ENCODE measurements at regions not wholly inside any gene's neighbourhood (a gene's known extent, or its start where the extent isn't known, plus 50 kb on each side); places are given as distances from the start of the nearest gene placed in this dataset.

DNA sequence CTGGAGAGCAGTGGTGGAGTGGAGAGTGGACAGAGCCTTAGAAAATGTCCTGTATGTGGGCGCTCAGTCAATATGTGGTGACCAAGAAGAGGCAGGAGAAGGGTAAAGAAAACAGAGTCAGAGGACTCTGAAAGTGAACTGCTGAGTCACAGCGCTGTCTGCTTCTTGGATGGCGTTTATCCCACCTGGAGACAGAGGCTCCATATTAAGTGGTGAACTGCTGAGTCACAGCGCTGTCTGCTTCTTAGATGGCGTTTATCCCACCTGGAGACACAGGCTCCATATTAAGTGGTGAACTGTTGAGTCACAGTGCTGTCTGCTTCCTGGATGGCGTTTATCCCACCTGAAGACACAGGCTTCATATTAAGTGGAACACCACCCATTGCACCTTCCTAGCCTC, 119.3 kb upstream of the RALGAPA2 start:
- no peak for DNase-seq (ENCODE audit: low read depth in 2 of 2, low spot score in 1 of 2)

DNA sequence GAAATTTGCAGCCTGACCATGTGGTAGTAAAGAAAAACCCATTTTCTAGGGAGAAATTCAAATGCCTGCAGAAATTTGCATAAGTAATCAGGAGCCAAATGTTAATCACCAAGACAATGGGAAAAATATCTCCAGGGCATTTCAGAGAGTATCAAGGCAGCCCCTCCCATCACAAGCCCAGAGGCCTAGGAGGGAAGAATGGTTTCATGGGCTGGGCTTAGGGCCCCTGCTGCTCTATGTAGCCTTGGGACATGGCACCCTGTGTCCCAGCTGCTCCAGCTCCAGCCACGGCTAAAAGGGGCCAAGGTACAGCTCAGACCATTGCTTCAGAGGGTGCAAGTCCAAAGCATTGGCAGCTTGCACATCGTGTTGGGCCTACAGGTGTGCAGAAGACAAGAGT, 117.2 kb upstream of the RALGAPA2 start:
- no peak for DNase-seq (ENCODE audit: low read depth in 2 of 2, low spot score in 1 of 2)

DNA sequence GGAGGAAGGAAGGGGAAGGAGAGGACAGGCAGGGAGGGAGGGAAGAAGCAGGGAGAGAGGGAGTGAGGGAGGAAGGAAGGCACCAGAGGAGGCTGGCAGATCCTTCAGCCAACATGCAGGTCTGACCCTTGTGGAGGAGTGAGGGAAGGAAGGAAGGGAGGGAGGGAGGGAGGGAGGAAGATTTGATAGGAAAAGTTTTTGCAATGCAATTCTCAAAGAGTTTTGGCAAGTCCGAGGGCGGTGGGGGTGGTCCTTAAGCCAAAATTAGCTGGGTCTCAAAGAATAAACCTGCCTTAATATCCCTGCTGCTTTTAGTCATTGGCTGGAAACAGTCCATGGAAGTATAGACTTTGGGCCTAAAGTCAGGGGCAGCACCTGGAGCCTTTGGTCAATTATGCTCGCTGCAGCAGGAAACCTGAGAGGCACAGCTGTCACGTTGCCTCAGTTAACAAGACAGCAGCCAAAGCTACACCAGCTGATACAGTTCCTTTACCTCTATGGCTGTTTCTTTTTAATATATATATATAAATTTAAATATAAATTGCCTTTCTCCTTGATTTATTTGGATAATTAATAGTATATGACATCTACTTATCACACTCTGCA, 115.7 kb upstream of the RALGAPA2 start:
- no peak for DNase-seq (ENCODE audit: low read depth in 2 of 2, low spot score in 1 of 2)

DNA sequence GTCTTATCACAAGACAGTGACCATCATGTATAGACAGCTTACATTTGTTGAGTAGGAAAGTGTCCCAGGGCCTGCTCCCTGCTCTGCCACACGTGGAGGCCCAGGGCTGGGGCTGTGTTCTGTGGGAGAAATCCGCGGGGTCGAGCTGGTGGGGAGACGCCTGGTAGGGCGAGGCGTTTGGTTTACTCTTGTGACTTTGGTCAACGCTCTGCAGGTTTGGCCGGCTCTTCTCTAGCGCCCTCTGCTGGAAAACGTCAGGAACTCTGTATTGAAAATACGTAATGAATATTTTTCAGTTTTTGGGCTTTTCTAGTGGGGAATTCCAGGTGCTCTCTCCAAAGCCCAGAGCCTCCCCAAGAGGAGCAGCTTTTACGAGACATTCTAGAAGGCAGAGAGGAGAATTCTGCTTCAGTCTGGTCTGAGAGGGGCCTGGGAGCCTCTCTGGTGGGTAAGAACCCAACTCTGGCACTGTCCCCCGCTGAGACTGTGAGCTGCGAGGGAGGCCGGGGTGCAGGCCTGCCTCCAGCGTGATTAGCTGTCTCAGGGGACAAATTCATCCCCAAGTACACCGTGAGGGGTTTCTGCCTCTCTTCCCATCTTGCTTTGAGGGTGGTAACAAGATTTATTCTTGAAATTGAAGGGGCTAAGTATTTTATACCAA, 112.6 kb upstream of the RALGAPA2 start:
- DNase-seq (ENCODE audit: low read depth in 2 of 2, low spot score in 1 of 2): peak in 1 of 2 donors; percentile 1

- no peak for DNase-seq (ENCODE audit: low read depth in 2 of 2, low spot score in 1 of 2)
Observed at GRCh38 chr20:20823476-20823881, 111.0 kb upstream of the RALGAPA2 start.

GRCh38 chr20:20821484-20822260, 109.2 kb upstream of the RALGAPA2 start:
- no peak for DNase-seq (ENCODE audit: low read depth in 2 of 2, low spot score in 1 of 2)

DNA sequence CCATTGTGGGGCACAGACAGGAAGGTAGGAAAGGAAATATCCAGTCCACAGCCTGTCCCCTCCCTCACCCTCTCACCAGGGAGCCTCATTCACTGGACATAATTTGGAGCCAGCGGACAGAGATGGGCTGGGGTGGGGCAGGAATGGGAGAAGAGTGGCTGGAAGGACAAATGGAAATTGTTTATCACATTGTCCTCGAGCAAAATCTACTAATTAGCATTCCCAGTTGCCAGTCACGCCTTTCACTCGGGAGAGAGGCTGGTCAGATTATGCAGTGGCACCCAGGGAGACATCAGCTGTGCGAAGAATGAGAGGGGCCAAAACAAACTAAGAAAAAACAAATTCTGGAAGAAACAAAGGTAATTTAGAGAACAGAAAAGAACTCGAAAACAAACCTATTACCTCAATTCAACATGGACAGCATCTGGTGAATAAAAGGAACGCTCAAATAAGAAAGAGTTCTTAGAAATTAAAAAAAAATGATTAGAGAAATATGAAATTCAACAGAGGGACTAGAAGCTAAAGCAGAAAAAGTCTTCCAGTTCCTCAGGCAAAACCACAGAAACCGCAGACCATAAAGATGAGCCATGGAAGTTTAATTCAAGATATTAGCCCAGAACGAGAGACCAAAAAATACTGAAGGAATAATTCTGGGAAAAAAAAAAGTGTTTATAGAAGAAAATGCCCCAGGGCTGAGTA, 108.5 kb upstream of the RALGAPA2 start:
- DNase-seq (ENCODE audit: low read depth in 2 of 2, low spot score in 1 of 2): no peak

GRCh38 chr20:20820104-20820503, 107.7 kb upstream of the RALGAPA2 start:
- no peak for DNase-seq (ENCODE audit: low read depth in 2 of 2, low spot score in 1 of 2)

- no peak for DNase-seq (ENCODE audit: low read depth in 2 of 2, low spot score in 1 of 2)
Observed at GRCh38 chr20:20816969-20817755, 104.7 kb upstream of the RALGAPA2 start.

DNA sequence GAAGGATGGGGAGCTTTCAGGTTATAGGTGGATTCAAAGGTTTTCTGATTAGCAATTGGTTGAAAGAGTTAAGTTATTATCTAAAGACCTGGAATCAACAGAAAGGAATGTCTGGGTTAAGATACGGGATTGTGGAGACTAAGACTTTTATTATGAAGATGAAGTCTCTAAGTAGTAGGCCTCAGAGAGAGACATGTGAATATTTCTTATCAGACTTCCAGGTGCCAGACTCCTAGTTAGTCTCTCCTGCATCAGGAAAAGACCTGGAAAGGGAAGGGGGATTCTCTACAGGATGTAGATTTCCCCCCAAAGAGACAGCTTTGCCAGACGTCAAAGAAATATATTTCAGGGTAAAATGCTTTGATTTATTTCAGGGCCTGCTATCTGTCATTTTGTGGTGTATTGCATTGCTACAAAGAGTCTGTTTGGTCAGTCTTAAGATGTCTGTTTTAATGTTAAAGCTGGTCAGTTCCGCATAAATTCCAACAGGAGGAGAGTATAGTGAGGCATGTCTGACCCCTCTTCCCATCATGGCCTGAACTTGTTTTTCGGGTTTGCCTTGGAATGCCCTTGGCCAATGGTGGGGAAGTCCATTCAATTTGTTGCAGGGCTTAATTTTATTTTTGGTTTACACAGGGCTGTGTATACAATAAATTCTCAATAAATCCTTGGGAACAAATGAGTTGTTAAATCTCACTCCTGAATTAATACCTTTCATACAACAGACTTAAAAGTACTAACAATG, 103.4 kb upstream of the RALGAPA2 start:
- no peak for DNase-seq (ENCODE audit: low read depth in 2 of 2, low spot score in 1 of 2)

DNA sequence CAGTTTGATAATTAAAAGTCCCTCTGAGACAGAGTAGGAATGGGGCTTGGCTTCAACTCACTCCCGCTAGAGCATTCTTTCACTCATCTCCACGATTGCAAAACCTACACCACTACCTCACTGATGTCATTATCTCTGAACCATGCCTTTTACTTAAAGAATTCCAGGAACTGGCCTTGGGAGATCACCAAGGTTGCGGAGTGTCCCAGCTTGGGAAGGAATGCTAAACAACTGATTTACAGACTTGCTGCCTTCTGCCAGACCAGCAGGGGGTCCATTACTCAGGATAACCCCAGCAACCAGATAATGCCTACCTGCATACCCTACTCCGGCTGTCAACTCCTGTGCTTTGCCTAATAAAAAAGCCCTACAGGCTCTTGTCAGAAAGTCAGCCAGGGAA, 102.2 kb upstream of the RALGAPA2 start:
- DNase-seq (ENCODE audit: low read depth in 2 of 2, low spot score in 1 of 2): no peak

- DNase-seq (ENCODE audit: low read depth in 2 of 2, low spot score in 1 of 2): no peak
Observed at GRCh38 chr20:20812136-20812535, 99.7 kb upstream of the RALGAPA2 start.

GRCh38 chr20:20808016-20808415, 95.6 kb upstream of the RALGAPA2 start:
- no peak for DNase-seq (ENCODE audit: low read depth in 2 of 2, low spot score in 1 of 2)

GRCh38 chr20:20806121-20807095, 94.0 kb upstream of the RALGAPA2 start:
- DNase-seq (ENCODE audit: low read depth in 2 of 2, low spot score in 1 of 2): no peak

DNA sequence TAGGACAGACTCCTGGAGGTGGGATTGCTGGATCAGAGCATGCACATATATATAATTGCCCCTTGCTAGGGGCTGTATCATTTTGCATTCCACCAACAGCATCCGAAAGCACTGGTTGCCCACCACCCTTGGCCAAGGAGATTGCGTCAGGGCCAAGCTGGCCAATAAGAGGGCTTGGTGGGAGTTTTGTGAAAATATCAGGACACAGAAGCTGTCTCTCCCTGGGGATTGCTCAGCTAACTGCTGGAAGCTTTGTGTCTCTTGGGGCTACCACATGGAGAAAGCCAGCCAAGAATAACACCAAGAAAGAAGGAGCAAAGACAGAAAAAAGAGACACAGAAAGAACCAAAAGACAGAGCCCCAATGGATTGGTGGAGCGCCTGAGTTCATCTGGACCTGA, 90.6 kb upstream of the RALGAPA2 start:
- no peak for DNase-seq (ENCODE audit: low read depth in 2 of 2, low spot score in 1 of 2)

- DNase-seq (ENCODE audit: low read depth in 2 of 2, low spot score in 1 of 2): no peak
Observed at GRCh38 chr20:20802328-20802727, 89.9 kb upstream of the RALGAPA2 start.

DNA sequence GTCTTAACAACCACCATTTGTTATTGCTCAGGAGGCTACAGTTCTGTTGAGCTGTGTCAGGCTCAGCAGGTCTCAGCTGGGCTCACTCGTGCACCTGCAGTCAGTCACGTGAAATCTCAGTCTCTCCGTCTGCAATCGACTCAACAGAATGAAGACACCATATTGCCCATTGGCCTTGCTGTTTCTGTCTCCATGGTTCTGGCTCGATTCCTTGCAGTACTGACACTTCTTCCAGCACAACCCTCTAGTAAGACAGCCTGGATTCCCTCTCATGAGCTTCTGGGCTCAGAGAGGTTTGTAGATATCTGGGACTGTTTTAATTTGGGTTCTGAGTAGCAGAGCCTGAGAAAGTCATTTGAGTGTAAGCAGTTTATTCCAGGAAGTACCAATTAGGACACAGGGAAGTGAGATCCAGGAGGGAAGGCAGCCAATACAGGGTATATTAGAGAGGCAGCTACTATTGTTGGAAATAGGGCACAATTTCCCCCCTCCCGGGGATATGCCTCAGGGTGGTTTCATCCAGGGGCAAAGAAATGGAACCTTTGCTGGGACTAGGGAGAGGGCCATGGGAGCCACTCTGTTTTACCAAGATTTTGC, 87.4 kb upstream of the RALGAPA2 start:
- DNase-seq (ENCODE audit: low read depth in 2 of 2, low spot score in 1 of 2): no peak

DNA sequence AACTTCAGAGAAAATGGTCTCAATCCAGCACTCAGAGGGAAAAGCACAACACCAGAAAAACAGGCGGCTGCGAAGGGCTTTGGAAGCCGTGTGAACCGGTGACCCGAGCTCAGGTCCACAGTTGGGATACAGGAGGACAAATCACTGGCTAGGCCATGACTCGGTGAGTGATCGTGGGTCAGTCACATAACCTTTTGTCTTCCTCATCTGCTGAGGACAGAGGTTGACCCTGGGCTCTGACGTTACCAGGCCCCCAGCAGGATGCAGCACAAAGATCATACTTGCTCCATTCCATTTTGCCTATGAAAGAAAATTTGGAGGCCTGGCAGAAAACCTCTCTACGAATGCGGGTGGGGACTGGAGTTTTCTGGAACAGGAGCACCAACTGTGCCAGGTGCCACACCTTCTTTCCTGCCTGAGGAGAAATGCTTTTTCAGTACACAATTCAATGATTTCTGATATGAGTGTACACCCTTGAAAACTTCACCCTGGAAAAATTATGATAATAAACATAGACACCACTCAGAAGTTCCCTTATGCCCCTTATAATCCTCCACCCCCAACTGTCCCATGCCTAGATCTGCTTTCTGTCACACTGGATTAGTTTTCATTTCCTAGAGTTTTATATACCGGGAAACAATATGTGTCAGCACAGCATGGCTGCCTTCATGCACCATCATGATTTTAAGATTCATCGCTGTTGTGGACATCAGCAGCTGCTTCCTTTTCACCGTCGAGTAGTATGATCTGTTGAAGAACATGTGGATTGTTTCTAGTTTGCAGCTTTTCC, 85.3 kb upstream of the RALGAPA2 start:
- DNase-seq (ENCODE audit: low read depth in 2 of 2, low spot score in 1 of 2): no peak

Data from stimulated activated CD8-positive, alpha-beta memory T cell treated with anti-CD3 and anti-CD28 coated beads, Interleukin-4, amount 100 ng/mL, for 4 hours (primary cell).